ENCODE measurements at regions not wholly inside any gene's neighbourhood (a gene's known extent, or its start where the extent isn't known, plus 50 kb on each side); places are given as distances from the start of the nearest gene placed in this dataset.

- no peak overlapping the region for H3K27ac ChIP-seq
- DNase-seq (ENCODE audit: low read depth, low spot score): no peak
These were observed 290.9 kb upstream of the LDB2 start for GRCh38 chr4:17189401-17189720.

- no peak overlapping the region for H3K27ac ChIP-seq
- DNase-seq (ENCODE audit: low read depth, low spot score): no peak
These were observed 290.3 kb upstream of the LDB2 start for GRCh38 chr4:17188547-17189400.

GRCh38 chr4:17188125-17188524, 289.7 kb upstream of the LDB2 start:
- no peak overlapping the region for H3K27ac ChIP-seq
- DNase-seq (ENCODE audit: low read depth, low spot score): no peak

DNA sequence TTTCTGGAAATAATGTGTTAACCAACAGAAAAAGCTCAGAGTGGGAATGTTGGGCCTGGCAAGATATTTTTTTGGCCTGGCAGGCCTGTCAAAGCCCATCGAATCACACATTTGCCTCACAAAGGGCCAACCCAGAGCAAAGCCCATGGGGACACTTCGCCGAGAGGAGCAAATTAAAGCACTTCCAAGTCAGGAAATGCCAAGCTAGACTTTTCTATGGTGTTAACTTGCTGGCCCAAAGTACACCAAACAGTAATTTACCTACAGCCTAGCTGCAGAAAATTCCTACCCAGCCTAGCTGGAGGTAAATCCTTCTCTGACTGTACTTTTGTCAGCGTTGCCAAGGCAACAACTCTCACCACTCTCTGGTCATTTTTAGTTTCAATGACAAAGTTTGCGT, 288.6 kb upstream of the LDB2 start:
- DNase-seq (ENCODE audit: low read depth, low spot score): no peak
- no peak overlapping the region for H3K27ac ChIP-seq

DNA sequence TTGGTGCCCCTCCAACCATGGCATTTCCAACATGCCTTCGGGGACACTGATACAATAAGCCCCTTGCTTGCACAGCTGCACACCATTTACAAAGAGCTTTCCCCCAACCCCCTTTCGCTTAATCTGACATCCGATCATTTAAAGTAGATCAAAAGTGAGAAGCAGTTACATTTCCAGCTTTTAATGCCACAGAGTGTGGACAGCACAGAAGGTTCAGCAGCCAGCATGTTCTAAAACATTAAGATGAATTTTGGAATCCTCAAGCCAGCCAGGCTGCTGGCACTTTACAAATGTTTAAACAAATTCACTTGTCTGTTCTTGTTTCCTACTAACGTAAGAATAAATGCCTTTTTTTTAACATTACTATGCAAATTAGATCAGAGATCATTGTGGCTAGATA, 284.4 kb upstream of the LDB2 start:
- DNase-seq (ENCODE audit: low read depth, low spot score): no peak
- no peak overlapping the region for H3K27ac ChIP-seq

- no peak for DNase-seq (ENCODE audit: low read depth, low spot score)
- no peak overlapping the region for H3K27ac ChIP-seq
These were observed 276.3 kb upstream of the LDB2 start for GRCh38 chr4:17174751-17175150.

DNA sequence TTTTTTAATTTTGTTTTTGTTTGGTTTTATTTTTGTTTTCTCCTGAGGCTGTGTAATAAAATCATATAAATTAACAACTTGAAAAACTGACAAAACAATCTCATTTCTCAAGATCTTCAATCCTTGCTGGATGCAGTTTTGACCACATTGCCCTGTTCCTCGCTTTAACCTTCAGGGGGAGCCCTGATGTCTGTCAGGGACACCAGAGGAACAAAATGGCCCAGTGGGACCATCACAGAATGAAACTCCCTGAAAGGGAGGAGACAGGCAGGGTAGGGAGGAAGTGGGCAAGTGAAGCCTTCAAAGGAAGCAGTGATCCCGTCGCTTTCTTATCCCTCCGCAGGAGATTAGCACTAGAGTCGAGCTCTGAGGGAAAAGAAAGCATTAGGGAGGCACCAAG, 274.9 kb upstream of the LDB2 start:
- H3K27ac ChIP-seq: no peak overlapping the region
- no peak for DNase-seq (ENCODE audit: low read depth, low spot score)

DNA sequence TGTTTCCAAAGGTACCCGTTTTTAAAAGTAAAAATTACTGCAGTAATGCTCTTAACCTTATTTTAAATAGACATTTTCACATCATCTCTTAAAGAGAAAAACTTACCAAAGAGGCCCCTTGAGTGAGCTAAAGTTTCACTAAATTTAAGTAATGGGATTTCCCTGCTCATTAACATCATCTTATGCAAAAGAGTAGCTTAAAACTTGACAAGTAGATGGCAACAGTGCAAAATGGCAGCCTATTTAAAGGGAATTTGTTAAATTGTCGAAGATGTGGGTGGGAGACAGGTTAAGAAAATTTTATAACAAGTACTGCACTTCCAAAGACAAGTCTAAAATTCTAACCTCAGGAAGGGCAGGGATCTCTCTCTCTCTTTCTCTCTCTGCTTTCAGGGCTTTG, 271.7 kb upstream of the LDB2 start:
- no peak for DNase-seq (ENCODE audit: low read depth, low spot score)
- no peak overlapping the region for H3K27ac ChIP-seq

DNA sequence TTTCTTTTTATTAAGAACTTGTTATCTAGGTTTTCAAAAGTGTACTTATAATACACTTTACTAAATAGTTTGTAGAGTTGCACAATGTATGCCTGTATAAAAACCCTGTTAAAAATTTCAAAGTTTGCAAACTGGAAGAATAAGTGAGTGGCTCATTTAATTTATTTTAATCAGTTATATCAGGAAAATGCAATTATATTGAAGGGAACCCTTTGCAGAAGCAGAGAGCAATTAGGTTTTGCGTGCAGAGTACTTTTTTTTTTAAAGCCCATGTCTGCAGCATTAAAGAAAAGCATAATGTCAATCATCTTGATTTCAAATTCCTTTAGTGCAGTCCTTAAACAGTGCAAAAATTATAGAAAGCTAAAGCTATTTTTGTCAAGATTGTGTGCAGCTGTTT, 271.3 kb upstream of the LDB2 start:
- no peak for DNase-seq (ENCODE audit: low read depth, low spot score)
- H3K27ac ChIP-seq: no peak overlapping the region

GRCh38 chr4:17168571-17168970, 270.1 kb upstream of the LDB2 start:
- no peak for DNase-seq (ENCODE audit: low read depth, low spot score)
- no peak overlapping the region for H3K27ac ChIP-seq

DNA sequence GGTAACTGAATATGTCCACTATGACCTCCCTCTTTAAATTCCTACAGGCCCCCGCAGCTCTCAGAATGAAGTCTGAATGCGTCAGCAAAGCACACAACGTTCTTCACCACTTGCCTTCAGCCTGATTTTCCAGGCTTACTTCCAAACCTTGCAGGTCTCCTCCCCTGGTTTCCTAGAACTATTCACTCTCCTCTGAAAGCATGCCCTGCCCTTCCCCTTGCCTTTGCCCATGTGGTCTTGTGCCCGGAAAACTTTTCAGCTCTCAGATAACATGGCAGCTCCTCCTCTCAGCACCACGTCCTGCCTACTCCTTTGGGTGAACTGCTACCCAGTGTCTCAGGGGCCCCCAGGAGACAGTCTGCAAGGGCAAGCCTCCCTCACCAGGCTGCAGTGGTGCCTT, 268.5 kb upstream of the LDB2 start:
- DNase-seq (ENCODE audit: low read depth, low spot score): no peak
- no peak overlapping the region for H3K27ac ChIP-seq

GRCh38 chr4:17165286-17165685, 266.8 kb upstream of the LDB2 start:
- DNase-seq (ENCODE audit: low read depth, low spot score): no peak
- H3K27ac ChIP-seq: no peak overlapping the region

- no peak for DNase-seq (ENCODE audit: low read depth, low spot score)
These were observed 266.2 kb upstream of the LDB2 start for GRCh38 chr4:17164666-17165065.

GRCh38 chr4:17163156-17163771, 264.8 kb upstream of the LDB2 start:
- no peak overlapping the region for H3K27ac ChIP-seq
- DNase-seq (ENCODE audit: low read depth, low spot score): no peak

More at GRCh38 chr4:17164666-17165065, 266.2 kb upstream of the LDB2 start:
- no peak overlapping the region for H3K27ac ChIP-seq

DNA sequence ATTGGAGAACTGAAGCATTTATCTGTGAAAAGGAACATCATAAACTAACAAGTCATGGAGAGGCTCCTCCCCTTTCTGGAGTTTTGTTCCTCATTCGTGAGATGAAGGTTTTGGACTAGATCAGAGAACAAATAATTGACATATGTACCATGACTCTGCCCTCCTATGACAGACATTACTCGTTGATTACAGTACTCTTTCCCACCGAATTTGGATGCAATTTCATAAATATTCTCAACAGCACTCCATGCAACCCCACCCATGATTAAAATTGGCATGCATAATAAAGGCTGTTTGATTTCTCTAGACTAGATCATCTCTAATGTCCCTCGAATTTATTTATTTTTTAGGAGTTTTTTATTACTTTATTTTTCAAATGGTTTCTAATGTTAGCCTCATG, 258.9 kb upstream of the LDB2 start:
- no peak for DNase-seq (ENCODE audit: low read depth, low spot score)
- H3K27ac ChIP-seq: no peak overlapping the region

DNA sequence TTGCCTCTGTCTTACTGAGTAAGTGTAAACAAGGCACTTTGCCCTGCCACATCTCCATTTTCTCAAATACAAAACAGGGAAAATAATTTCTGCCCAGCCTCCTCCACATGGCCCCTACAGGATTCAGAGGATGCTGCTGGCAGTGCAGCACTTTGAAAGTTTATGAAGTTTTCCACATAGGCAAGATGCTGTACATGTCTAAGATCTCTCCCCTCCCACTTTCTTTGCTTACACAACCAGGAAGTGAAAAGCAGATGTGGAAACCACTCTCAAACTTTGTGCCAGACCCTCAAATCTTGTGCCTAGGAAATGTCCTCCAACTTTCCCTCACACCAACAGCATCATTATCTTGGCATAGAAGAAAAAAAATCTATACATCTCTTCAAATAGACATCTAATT, 257.0 kb upstream of the LDB2 start:
- no peak for DNase-seq (ENCODE audit: low read depth, low spot score)
- no peak overlapping the region for H3K27ac ChIP-seq

- no peak for DNase-seq (ENCODE audit: low read depth, low spot score)
- no peak overlapping the region for H3K27ac ChIP-seq
These were observed 255.1 kb upstream of the LDB2 start for GRCh38 chr4:17153572-17153971.

- no peak for DNase-seq (ENCODE audit: low read depth, low spot score)
- no peak overlapping the region for H3K27ac ChIP-seq
These were observed 254.6 kb upstream of the LDB2 start for GRCh38 chr4:17152941-17153540.

DNA sequence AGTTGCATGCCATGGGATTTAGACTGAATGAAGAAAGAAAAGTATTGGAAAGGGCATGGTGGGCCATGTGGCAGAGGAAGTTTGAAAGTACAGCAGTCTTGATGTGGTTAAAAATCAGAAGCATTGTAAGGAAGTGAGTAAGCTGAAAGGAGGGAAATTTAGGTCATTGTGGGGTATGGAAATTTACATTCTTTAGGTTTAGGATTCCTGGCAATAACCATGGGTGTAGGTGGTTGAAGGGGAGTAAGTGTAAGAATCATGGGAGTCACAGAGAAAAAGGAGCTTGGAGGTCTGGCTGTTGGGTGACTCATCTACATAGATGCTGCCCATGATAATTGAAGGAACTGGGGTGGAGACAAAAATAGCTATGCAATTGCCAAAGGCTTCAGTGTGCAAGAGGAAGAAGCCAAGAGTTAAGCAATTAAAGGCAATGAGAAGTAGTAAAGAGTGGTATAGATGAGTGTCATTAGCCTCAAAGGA, 243.8 kb upstream of the LDB2 start:
- DNase-seq (ENCODE audit: low read depth, low spot score): no peak

GRCh38 chr4:17138847-17139246, 240.4 kb upstream of the LDB2 start:
- no peak overlapping the region for H3K27ac ChIP-seq
- no peak for DNase-seq (ENCODE audit: low read depth, low spot score)

More for the DNA sequence above, 243.8 kb upstream of the LDB2 start:
- no peak overlapping the region for H3K27ac ChIP-seq

DNA sequence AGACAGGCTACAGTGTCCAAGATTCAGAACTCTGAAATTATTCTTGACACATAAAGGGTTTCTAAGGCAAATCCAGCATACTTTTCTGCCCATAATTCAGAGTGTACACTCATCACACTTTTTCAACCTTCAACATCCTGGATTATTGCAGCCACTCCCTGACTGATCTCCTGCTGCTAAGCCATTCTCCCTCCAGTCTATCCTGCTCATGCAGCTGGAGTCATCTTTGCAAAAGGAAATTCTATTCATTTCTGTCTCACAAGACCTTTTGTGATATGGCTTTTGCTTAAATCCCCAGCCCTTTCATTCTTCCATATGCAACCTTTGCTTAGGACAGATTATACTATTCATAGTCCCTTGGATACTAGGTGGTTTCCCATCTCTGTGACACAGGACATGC, 236.1 kb upstream of the LDB2 start:
- H3K27ac ChIP-seq: no peak overlapping the region
- DNase-seq (ENCODE audit: low read depth, low spot score): no peak

DNA sequence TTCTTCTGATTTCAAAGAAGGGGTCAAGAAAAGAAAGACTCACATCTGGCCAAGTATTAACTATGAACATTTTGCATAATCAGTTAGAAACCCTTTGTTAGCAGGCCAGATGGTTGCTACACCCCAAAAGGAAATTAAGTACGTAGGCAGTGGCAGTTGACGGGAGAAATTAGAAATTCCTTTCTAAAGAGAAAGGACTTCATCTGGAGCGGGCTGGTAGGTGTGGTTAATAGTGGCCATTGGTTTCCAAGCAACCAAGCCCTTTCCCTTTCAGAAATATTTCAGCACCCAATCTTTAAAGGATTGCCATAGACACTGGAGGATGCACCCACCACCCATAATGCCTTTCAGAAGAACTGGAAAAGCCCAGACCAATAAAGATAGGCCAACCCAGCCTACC, 235.7 kb upstream of the LDB2 start:
- no peak overlapping the region for H3K27ac ChIP-seq
- DNase-seq (ENCODE audit: low read depth, low spot score): no peak
